H1 (cell line): ENCODE measurements at regions not wholly inside any gene's neighbourhood (a gene's known extent, or its start where the extent isn't known, plus 50 kb on each side); places are given as distances from the start of the nearest gene placed in this dataset.

Experiments
- CTCF ChIP-seq, 3 experiments: IDR thresholded peaks; 1 replicate in 2 of 3; 2 replicates in 1 of 3; pipeline versions ENCODE4 v1.5.1 to v1.6.1; 2011; ENCODE audit warnings: low read length in 3 of 3, mild to moderate bottlenecking in 3 of 3, inconsistent platforms in 2 of 3, low read depth in 1 of 3, moderate library complexity in 1 of 3; ENCODE audit not compliant: insufficient read depth in 1 of 3; ENCODE audit errors: control extremely low read depth in 1 of 3
- EZH2 ChIP-seq: fragments of 200-600 bp; sonication (generic); IDR thresholded peaks from 2 replicates; pipeline ENCODE4 v1.7.1; 2012; ENCODE audit warnings: low read depth, mild to moderate bottlenecking, moderate library complexity, low read length, inconsistent platforms; ENCODE audit not compliant: severe bottlenecking
- FOSL1 ChIP-seq: IDR thresholded peaks from 2 replicates; pipeline ENCODE4 v1.6.1; 2011; ENCODE audit warnings: mild to moderate bottlenecking, low read depth, low read length, moderate library complexity; ENCODE audit not compliant: insufficient read depth
- POLR2A ChIP-seq, 2 experiments: IDR thresholded peaks; 1 replicate in 1 of 2; 2 replicates in 1 of 2; pipeline ENCODE4 v1.6.1; 2011; ENCODE audit warnings: low read depth in 2 of 2, low read length in 2 of 2, mild to moderate bottlenecking in 2 of 2; ENCODE audit errors: control extremely low read depth in 1 of 2
- POLR2AphosphoS5 ChIP-seq: IDR thresholded peaks from 2 replicates; pipeline ENCODE4 v1.6.1; 2011; ENCODE audit warnings: low read depth, low read length
- SIN3A ChIP-seq, 2 experiments: IDR thresholded peaks in 1 of 2; conservative IDR thresholded peaks in 1 of 2; 2 replicates each; pipeline ENCODE4 v1.6.1; 2011 to 2012; ENCODE audit warnings: low read length in 2 of 2, improper control_type of control experiment in 1 of 2, low read depth in 1 of 2, mild to moderate bottlenecking in 1 of 2

GRCh38 chr2:113829761-113830160 is 60.1 kb upstream of the ACTR3 start:
- TF ChIP-seq CTCF (IDR thresholded peaks at IDR 0.05; ENCODE audit: control extremely low read depth in 1 of 3, insufficient read depth in 1 of 3, low read depth in 1 of 3, low read length in 3 of 3) (no peak), POLR2AphosphoS5 (no peak), POLR2A (IDR thresholded peaks at IDR 0.05; ENCODE audit: control extremely low read depth in 1 of 2, low read depth in 2 of 2, low read length in 2 of 2) (no peak), FOSL1 (no peak), SIN3A (conservative IDR thresholded peaks at IDR 0.05 in 1 of 2, IDR thresholded peaks at IDR 0.05 in 1 of 2; ENCODE audit: low read depth in 1 of 2, low read length in 2 of 2) (no peak), EZH2 (no peak)
